ENCODE measurements at regions not wholly inside any gene's neighbourhood (a gene's known extent, or its start where the extent isn't known, plus 50 kb on each side); places are given as distances from the start of the nearest gene placed in this dataset.

GRCh38 chr4:189313861-189314513, 626.7 kb upstream of the FRG1 start:
- POLR2A ChIA-PET (ENCODE audit: unreplicated experiment): no interaction called here
- H2AFZ ChIP-seq (replicated peaks; ENCODE audit: low read length, poor library complexity): no peak overlapping the region
- dilution Hi-C loops (cut with HindIII; ENCODE audit: low sequenced_read_pairs, unreplicated experiment) (no loop called here), intact Hi-C loops (cut with micrococcal nuclease) (no loop called here), in situ Hi-C loops (cut with MboI; ENCODE audit: low sequenced_read_pairs) (loop anchor here (10.0 kb wide), 1 partner anchor 81 kb away; no protein-coding TSS in a partner anchor)
- ATAC-seq (ENCODE audit: low read depth) (no peak), DNase-seq (no peak)
- no peaks in the 10 kb centered on the region for H3K27me3 ChIP-seq (ENCODE audit: control insufficient read depth, insufficient read depth, low read length)
- H3K27ac ChIP-seq (ENCODE audit: insufficient read depth, low read length): no peak overlapping the region
- 89% methylated on average over 8 of the region's 24 CpGs; no CpG with 5 or more reads in 1 of the 2 experiments for WGBS, 2 experiments (ENCODE audit: extremely low coverage in 2 of 2, insufficient read length in 1 of 2)
- no peak overlapping the region for H2BK20ac ChIP-seq (ENCODE audit: low read depth, low read length)
- no peak for TF ChIP-seq MAZ (IDR thresholded peaks at IDR 0.05; ENCODE audit: borderline replicate concordance, low read depth, low read length)
- no peak for TF ChIP-seq ELK1 (IDR thresholded peaks at IDR 0.05; ENCODE audit: borderline replicate concordance, low read depth, low read length)
- no TSS peak for BruUV-seq (replicated peaks)
- CTCF ChIA-PET: no interaction called here
- H3K56ac ChIP-seq (ENCODE audit: extremely low read depth, insufficient read depth, low read length): no peak overlapping the region
- no peaks in the 10 kb centered on the region for H3K79me1 ChIP-seq (ENCODE audit: low read depth in 1 of 2, low read length in 2 of 2)
- no peak overlapping the region for H2BK120ac ChIP-seq (ENCODE audit: low read depth, low read length)
- H3K4me2 ChIP-seq (ENCODE audit: low read depth, low read length): no peak overlapping the region
- H3K4me3 ChIP-seq (ENCODE audit: insufficient read depth, low read depth, low read length): no peak overlapping the region
- no peak overlapping the region for H4K5ac ChIP-seq (ENCODE audit: low read depth, low read length)
- H4K91ac ChIP-seq (ENCODE audit: insufficient read depth, low read depth, low read length): no peak overlapping the region
- H4K20me1 ChIP-seq (ENCODE audit: insufficient read depth, low read length): no peaks in the 10 kb centered on the region
- H3K4me1 ChIP-seq (ENCODE audit: control insufficient read depth, insufficient read depth, low read length): no peaks in the 10 kb centered on the region
- H3K4ac ChIP-seq (ENCODE audit: low read depth, low read length): no peak overlapping the region
- no peak overlapping the region for H2AK9ac ChIP-seq (replicated peaks; ENCODE audit: low read depth, low read length, poor library complexity)
- H3K23ac ChIP-seq (ENCODE audit: low read depth, low read length): no peak overlapping the region
- no peak overlapping the region for H2AK5ac ChIP-seq (ENCODE audit: low read depth, low read length)
- H3K14ac ChIP-seq (replicated peaks; ENCODE audit: low read depth, low read length): no peak overlapping the region
- H3K18ac ChIP-seq (ENCODE audit: low read depth, low read length): no peak overlapping the region
- no peak overlapping the region for H3K9ac ChIP-seq (ENCODE audit: low read depth, low read length)
- H2BK15ac ChIP-seq (ENCODE audit: low read depth, low read length): no peak overlapping the region
- peaks cover 7% of the 10 kb centered on the region for H3K9me3 ChIP-seq (ENCODE audit: control insufficient read depth, insufficient read depth, low read length)
- H3K36me3 ChIP-seq (ENCODE audit: control insufficient read depth, insufficient read depth, low read length): no peaks in the 10 kb centered on the region
- no peak overlapping the region for H4K8ac ChIP-seq (ENCODE audit: low read depth in 2 of 2, low read length in 2 of 2)
- H2BK5ac ChIP-seq (ENCODE audit: low read depth, low read length, poor library complexity, severe bottlenecking): no peak overlapping the region
- no peaks in the 10 kb centered on the region for H3K9me1 ChIP-seq (ENCODE audit: insufficient read depth, low read length)

All from IMR-90 (cell line).